ENCODE measurements at regions not wholly inside any gene's neighbourhood (a gene's known extent, or its start where the extent isn't known, plus 50 kb on each side); places are given as distances from the start of the nearest gene placed in this dataset.

GRCh38 chr21:34008618-34009017 lies 64.8 kb upstream of the MRPS6 start:
- Mint-ChIP-seq H3K36me3 (peaks cover 4 to 43% (median 5%) of the 10 kb centered on the region in 5 donors), H3K4me1 (peaks cover 0 to 14% (median 3%) of the 10 kb centered on the region in 7 donors), H3K27ac (peak overlapping the region in 1 of 9 donors; percentile 43), H3K9me3 (peaks cover 0 to 36% (median 17%) of the 10 kb centered on the region in 11 donors), H3K4me3 (no peak overlapping the region), H3K27me3 (no peaks in the 10 kb centered on the region)
- no peaks in the 10 kb centered on the region for H3K36me3 ChIP-seq (ENCODE audit: control insufficient read depth in 2 of 3, insufficient read depth in 3 of 3, low read length in 3 of 3)
- peak in 1 of 9 donors; percentile 52 for DNase-seq
- no peak for ATAC-seq
- H3K9me3 ChIP-seq (ENCODE audit: control insufficient read depth in 2 of 3, low read length in 3 of 3) = peaks cover 0 to 18% (median 0%) of the 10 kb centered on the region in 3 experiments
- CTCF ChIA-PET = interaction anchor here (0.8 kb wide), 1 partner anchor 15 kb away, joined by 3 read pairs; no protein-coding TSS in a partner anchor
- H3K27me3 ChIP-seq (ENCODE audit: control insufficient read depth in 2 of 2, insufficient read depth in 2 of 2, low read length in 2 of 2) = no peaks in the 10 kb centered on the region
- H3K4me1 ChIP-seq (ENCODE audit: control insufficient read depth in 2 of 2, insufficient read depth in 2 of 2, low read length in 2 of 2) = no peaks in the 10 kb centered on the region
- no peak overlapping the region for H3K4me3 ChIP-seq (ENCODE audit: low read length)
- POLR2A ChIA-PET = no interaction called here
- H3K27ac ChIP-seq (ENCODE audit: low read depth, low read length) = no peak overlapping the region
- intact Hi-C loops (cut with micrococcal nuclease) = no loop called here

- intact Hi-C loops (cut with micrococcal nuclease) = no loop called here
- H3K4me1 Mint-ChIP-seq = peaks cover 0 to 14% (median 3%) of the 10 kb centered on the region in 7 donors
- ATAC-seq (no peak), DNase-seq (no peak)
- Histone ChIP-seq H3K36me3 (ENCODE audit: control insufficient read depth in 2 of 3, insufficient read depth in 3 of 3, low read length in 3 of 3) (no peaks in the 10 kb centered on the region), H3K27ac (ENCODE audit: low read depth, low read length) (no peak overlapping the region), H3K27me3 (ENCODE audit: control insufficient read depth in 2 of 2, insufficient read depth in 2 of 2, low read length in 2 of 2) (no peaks in the 10 kb centered on the region), H3K4me1 (ENCODE audit: control insufficient read depth in 2 of 2, insufficient read depth in 2 of 2, low read length in 2 of 2) (no peaks in the 10 kb centered on the region), H3K9me3 (ENCODE audit: control insufficient read depth in 2 of 3, low read length in 3 of 3) (peaks cover 0 to 10% (median 0%) of the 10 kb centered on the region in 3 experiments), H3K4me3 (ENCODE audit: low read length) (no peak overlapping the region)
- H3K27ac Mint-ChIP-seq = no peak overlapping the region
- H3K27me3 Mint-ChIP-seq = no peaks in the 10 kb centered on the region
- peaks cover 0 to 24% (median 8%) of the 10 kb centered on the region in 11 donors for H3K9me3 Mint-ChIP-seq
- H3K4me3 Mint-ChIP-seq = no peak overlapping the region
- peaks cover 0 to 37% (median 5%) of the 10 kb centered on the region in 5 donors for H3K36me3 Mint-ChIP-seq
- POLR2A ChIA-PET = interaction anchor here (0.6 to 1.4 kb wide), 2 partner anchors 35 to 68 kb away, joined by 3 to 4 read pairs; no protein-coding TSS in a partner anchor
- CTCF ChIA-PET = no interaction called here
Observed at GRCh38 chr21:34006611-34007168, 66.7 kb upstream of the MRPS6 start.

GRCh38 chr21:34004974-34005373 lies 68.4 kb upstream of the MRPS6 start:
- ChIA-PET CTCF (no interaction called here), POLR2A (no interaction called here)
- ATAC-seq (no peak), DNase-seq (no peak)
- H3K9me3 ChIP-seq (ENCODE audit: control insufficient read depth in 2 of 3, low read length in 3 of 3) = no peaks in the 10 kb centered on the region
- H3K9me3 Mint-ChIP-seq = peaks cover 0 to 19% (median 4%) of the 10 kb centered on the region in 11 donors
- no peaks in the 10 kb centered on the region for H3K4me1 ChIP-seq (ENCODE audit: control insufficient read depth in 2 of 2, insufficient read depth in 2 of 2, low read length in 2 of 2)
- H3K27me3 ChIP-seq (ENCODE audit: control insufficient read depth in 2 of 2, insufficient read depth in 2 of 2, low read length in 2 of 2) = no peaks in the 10 kb centered on the region
- no peak overlapping the region for H3K27ac ChIP-seq (ENCODE audit: low read depth, low read length)
- peaks cover 0 to 14% (median 3%) of the 10 kb centered on the region in 7 donors for H3K4me1 Mint-ChIP-seq
- H3K4me3 Mint-ChIP-seq = no peak overlapping the region
- H3K36me3 ChIP-seq (ENCODE audit: control insufficient read depth in 2 of 3, insufficient read depth in 3 of 3, low read length in 3 of 3) = no peaks in the 10 kb centered on the region
- intact Hi-C loops (cut with micrococcal nuclease) = no loop called here
- no peak overlapping the region for H3K27ac Mint-ChIP-seq
- no peaks in the 10 kb centered on the region for H3K27me3 Mint-ChIP-seq
- no peak overlapping the region for H3K4me3 ChIP-seq (ENCODE audit: low read length)
- H3K36me3 Mint-ChIP-seq = peaks cover 0 to 30% (median 0%) of the 10 kb centered on the region in 5 donors

- Histone ChIP-seq H3K4me3 (ENCODE audit: low read length) (no peak overlapping the region), H3K4me1 (ENCODE audit: control insufficient read depth in 2 of 2, insufficient read depth in 2 of 2, low read length in 2 of 2) (no peaks in the 10 kb centered on the region), H3K27me3 (ENCODE audit: control insufficient read depth in 2 of 2, insufficient read depth in 2 of 2, low read length in 2 of 2) (no peaks in the 10 kb centered on the region), H3K27ac (ENCODE audit: low read depth, low read length) (no peak overlapping the region), H3K36me3 (ENCODE audit: control insufficient read depth in 2 of 3, insufficient read depth in 3 of 3, low read length in 3 of 3) (no peaks in the 10 kb centered on the region), H3K9me3 (ENCODE audit: control insufficient read depth in 2 of 3, low read length in 3 of 3) (no peaks in the 10 kb centered on the region)
- H3K4me1 Mint-ChIP-seq = peaks cover 5 to 16% (median 9%) of the 10 kb centered on the region in 7 donors
- H3K27ac Mint-ChIP-seq = no peak overlapping the region
- H3K9me3 Mint-ChIP-seq = peaks cover 0 to 19% (median 3%) of the 10 kb centered on the region in 11 donors
- no peak overlapping the region for H3K4me3 Mint-ChIP-seq
- H3K27me3 Mint-ChIP-seq = no peaks in the 10 kb centered on the region
- intact Hi-C loops (cut with micrococcal nuclease) = no loop called here
- ChIA-PET CTCF (no interaction called here), POLR2A (interaction anchor here (0.6 kb wide), 1 partner anchor 73 kb away, joined by 3 read pairs; no protein-coding TSS in a partner anchor)
- peaks cover 0 to 35% (median 0%) of the 10 kb centered on the region in 5 donors for H3K36me3 Mint-ChIP-seq
- DNase-seq = no peak
- no peak for ATAC-seq
Observed at GRCh38 chr21:34004013-34004938, 69.1 kb upstream of the MRPS6 start.

GRCh38 chr21:34003428-34003827 lies 70.0 kb upstream of the MRPS6 start:
- H3K27ac Mint-ChIP-seq = no peak overlapping the region
- Histone ChIP-seq H3K27ac (ENCODE audit: low read depth, low read length) (no peak overlapping the region), H3K4me3 (ENCODE audit: low read length) (no peak overlapping the region), H3K27me3 (ENCODE audit: control insufficient read depth in 2 of 2, insufficient read depth in 2 of 2, low read length in 2 of 2) (no peaks in the 10 kb centered on the region), H3K36me3 (ENCODE audit: control insufficient read depth in 2 of 3, insufficient read depth in 3 of 3, low read length in 3 of 3) (no peaks in the 10 kb centered on the region), H3K9me3 (ENCODE audit: control insufficient read depth in 2 of 3, low read length in 3 of 3) (no peaks in the 10 kb centered on the region), H3K4me1 (ENCODE audit: control insufficient read depth in 2 of 2, insufficient read depth in 2 of 2, low read length in 2 of 2) (peaks cover 4 to 6% of the 10 kb centered on the region in 2 donors)
- DNase-seq = no peak
- CTCF ChIA-PET = no interaction called here
- peaks cover 8 to 17% (median 16%) of the 10 kb centered on the region in 7 donors for H3K4me1 Mint-ChIP-seq
- peaks cover 0 to 27% (median 0%) of the 10 kb centered on the region in 5 donors for H3K36me3 Mint-ChIP-seq
- ATAC-seq = no peak
- H3K27me3 Mint-ChIP-seq = no peaks in the 10 kb centered on the region
- H3K9me3 Mint-ChIP-seq = peaks cover 0 to 16% (median 0%) of the 10 kb centered on the region in 11 donors
- intact Hi-C loops (cut with micrococcal nuclease) = no loop called here
- H3K4me3 Mint-ChIP-seq = no peak overlapping the region
- POLR2A ChIA-PET = no interaction called here

GRCh38 chr21:34000375-34000774 lies 73.0 kb upstream of the MRPS6 start:
- POLR2A ChIA-PET = interaction anchor here (2.0 kb wide), 1 partner anchor 13 kb away, joined by 4 read pairs; no protein-coding TSS in a partner anchor
- peak overlapping the region in 1 of 9 donors; percentile 72 for H3K27ac Mint-ChIP-seq

More at GRCh38 chr21:34000375-34000774, 73.0 kb upstream of the MRPS6 start:
- peaks cover 0 to 3% (median 0%) of the 10 kb centered on the region in 3 experiments for H3K9me3 ChIP-seq (ENCODE audit: control insufficient read depth in 2 of 3, low read length in 3 of 3)
- H3K36me3 Mint-ChIP-seq = peaks cover 0 to 37% (median 4%) of the 10 kb centered on the region in 5 donors
- H3K4me1 ChIP-seq (ENCODE audit: control insufficient read depth in 2 of 2, insufficient read depth in 2 of 2, low read length in 2 of 2) = peaks cover 9 to 11% of the 10 kb centered on the region in 2 donors
- no peak overlapping the region for H3K4me3 ChIP-seq (ENCODE audit: low read length)
- no peak overlapping the region for H3K4me3 Mint-ChIP-seq
- H3K36me3 ChIP-seq (ENCODE audit: control insufficient read depth in 2 of 3, insufficient read depth in 3 of 3, low read length in 3 of 3) = no peaks in the 10 kb centered on the region
- DNase-seq (no peak), ATAC-seq (no peak)
- H3K27me3 ChIP-seq (ENCODE audit: control insufficient read depth in 2 of 2, insufficient read depth in 2 of 2, low read length in 2 of 2) = no peaks in the 10 kb centered on the region
- CTCF ChIA-PET = no interaction called here
- no peak overlapping the region for H3K27ac ChIP-seq (ENCODE audit: low read depth, low read length)
- peaks cover 12 to 33% (median 22%) of the 10 kb centered on the region in 7 donors for H3K4me1 Mint-ChIP-seq
- peaks cover 0 to 19% (median 7%) of the 10 kb centered on the region in 11 donors for H3K9me3 Mint-ChIP-seq
- intact Hi-C loops (cut with micrococcal nuclease) = no loop called here
- H3K27me3 Mint-ChIP-seq = no peaks in the 10 kb centered on the region
